OCI-LY7 (cell line): ENCODE measurements at regions not wholly inside any gene's neighbourhood (a gene's known extent, or its start where the extent isn't known, plus 50 kb on each side); places are given as distances from the start of the nearest gene placed in this dataset.

Experiments
- BruUV-seq: library from RNA; stranded (reverse); fragments of 400-500 nt; replicated peaks from 2 replicates; lab custom pipeline; 2021; lab: Mats Ljungman, UMichigan
- CTCF ChIA-PET: fragments of 300-600 bp; sonication (Branson Sonifier 250); formaldehyde crosslinking; loops from one replicate; lab custom pipeline; 2022; ENCODE audit warnings: antibody characterized with exemption; ENCODE audit not compliant: unreplicated experiment; lab: Charles Lee
- POLR2A ChIA-PET: fragments of 300-600 bp; sonication (Branson Sonifier 250); formaldehyde crosslinking; loops from one replicate; lab custom pipeline; 2022; ENCODE audit warnings: antibody characterized with exemption; lab: Charles Lee
- DNase-seq: peaks from one replicate; pipeline ENCODE4 v3.0.0-alpha.2; 2015; ENCODE audit warnings: low spot score
- H2AFZ ChIP-seq: fragments of 200-600 bp; sonication (generic), shearing (Covaris generic); 2 replicates; pipeline ENCODE4 v1.6.1; 2014; ENCODE audit warnings: mild to moderate bottlenecking, antibody characterized with exemption, low read length, moderate library complexity
- H3K27ac ChIP-seq: fragments of 200-600 bp; sonication (generic); 2 replicates; pipeline ENCODE4 v1.5.1; 2014; ENCODE audit warnings: mixed run types, low read depth, mild to moderate bottlenecking, moderate library complexity, low read length, inconsistent platforms; ENCODE audit not compliant: poor library complexity, severe bottlenecking
- H3K36me3 ChIP-seq: fragments of 200-600 bp; sonication (generic); 2 replicates; pipeline ENCODE4 v1.6.1; 2014; ENCODE audit warnings: mild to moderate bottlenecking, antibody characterized with exemption, low read length, moderate library complexity, mixed read lengths; ENCODE audit not compliant: insufficient read depth
- H3K4me1 ChIP-seq: fragments of 200-600 bp; sonication (generic); 2 replicates; pipeline ENCODE4 v1.5.1; 2014; ENCODE audit warnings: mild to moderate bottlenecking, low read length; ENCODE audit not compliant: insufficient read depth, poor library complexity, severe bottlenecking
- H3K4me2 ChIP-seq: fragments of 200-600 bp; sonication (generic); 2 replicates; pipeline ENCODE4 v1.6.1; 2014; ENCODE audit warnings: mild to moderate bottlenecking, low read length
- H3K4me3 ChIP-seq: fragments of 200-600 bp; sonication (generic); 2 replicates; pipeline ENCODE4 v1.5.1; 2014; ENCODE audit warnings: mild to moderate bottlenecking, low read depth, low read length; ENCODE audit not compliant: poor library complexity, severe bottlenecking
- H3K79me2 ChIP-seq: fragments of 200-600 bp; sonication (generic); 2 replicates; pipeline ENCODE4 v1.6.1; 2016; ENCODE audit warnings: low read depth, mild to moderate bottlenecking, low read length, moderate library complexity, mixed read lengths; ENCODE audit not compliant: insufficient read depth
- H3K9me2 ChIP-seq: fragments of 200-600 bp; sonication (generic); 2 replicates; pipeline ENCODE4 v1.6.1; 2016; ENCODE audit warnings: mild to moderate bottlenecking, low read length, mixed read lengths; ENCODE audit not compliant: insufficient read depth
- H3K9me3 ChIP-seq: fragments of 200-600 bp; sonication (generic); 2 replicates; pipeline ENCODE4 v1.6.1; 2014; ENCODE audit warnings: mild to moderate bottlenecking, mixed run types, low read length, mixed read lengths
- H4K20me1 ChIP-seq: fragments of 200-600 bp; sonication (generic); 2 replicates; pipeline ENCODE4 v1.6.1; 2014; ENCODE audit warnings: mild to moderate bottlenecking, antibody characterized with exemption, low read length, moderate library complexity, mixed read lengths; ENCODE audit not compliant: insufficient read depth
- CTCF ChIP-seq: fragments of 200-600 bp; sonication (generic); conservative IDR thresholded peaks from 2 replicates; pipeline ENCODE4 v1.5.1; 2014; ENCODE audit warnings: mild to moderate bottlenecking, antibody characterized with exemption, low read length, moderate library complexity, mixed read lengths
- EZH2phosphoT487 ChIP-seq: fragments of 200-600 bp; sonication (generic); IDR thresholded peaks from 2 replicates; pipeline ENCODE4 v1.6.1; 2018; ENCODE audit warnings: low read depth, borderline replicate concordance, mild to moderate bottlenecking, mixed run types, antibody characterized with exemption, low read length, moderate library complexity, mixed read lengths
- intact Hi-C: fragments of 100-400 bp; cut with micrococcal nuclease; formaldehyde crosslinking; loops from one replicate; pipeline ENCODE4 v1.10.0; 2022; ENCODE audit not compliant: unreplicated experiment

GRCh38 chr2:8553643-8554042 is 128.2 kb upstream of the ID2 start:
- intact Hi-C loops = loop anchor here (2.0 kb wide), 2 partner anchors 75 to 77 kb away; no protein-coding TSS in a partner anchor
- no peaks in the 10 kb centered on the region for H4K20me1 ChIP-seq
- H3K4me2 ChIP-seq = peak overlapping the region; percentile 85
- DNase-seq = no peak
- CTCF ChIA-PET = interaction anchor here (1.1 to 1.7 kb wide), 3 partner anchors 9 to 20 kb away, joined by 3 to 6 read pairs (median 4); no protein-coding TSS in a partner anchor
- peak overlapping the region; percentile 98 for H3K27ac ChIP-seq
- TF ChIP-seq EZH2phosphoT487 = no peak
- no peak for TF ChIP-seq CTCF
- POLR2A ChIA-PET = interaction anchor here (0.6 to 9.8 kb wide), 20 partner anchors 10 to 1513 kb away, joined by 3 to 168 read pairs (median 4); partner anchors contain the start of gene ID2
- no peaks in the 10 kb centered on the region for H3K9me2 ChIP-seq
- H3K4me3 ChIP-seq = peak overlapping the region; percentile 6
- H3K79me2 ChIP-seq = peaks cover 72% of the 10 kb centered on the region
- peaks cover 94% of the 10 kb centered on the region for H3K4me1 ChIP-seq
- BruUV-seq = no TSS peak
- H3K36me3 ChIP-seq = peaks cover 56% of the 10 kb centered on the region
- H2AFZ ChIP-seq = no peak overlapping the region
- peaks cover 14% of the 10 kb centered on the region for H3K9me3 ChIP-seq

GRCh38 chr2:8554296-8554806 is 127.5 kb upstream of the ID2 start:
- ChIA-PET POLR2A (interaction anchor here (0.7 to 9.8 kb wide), 10 partner anchors 8 to 1514 kb away, joined by 3 to 168 read pairs (median 14); partner anchors contain the start of gene ID2), CTCF (interaction anchor here (1.7 kb wide), 1 partner anchor 10 kb away, joined by 6 read pairs; no protein-coding TSS in a partner anchor)
- peaks cover 63% of the 10 kb centered on the region for H3K36me3 ChIP-seq
- H3K4me3 ChIP-seq = no peak overlapping the region
- DNase-seq = no peak
- intact Hi-C loops = no loop called here
- H2AFZ ChIP-seq = no peak overlapping the region
- no peaks in the 10 kb centered on the region for H4K20me1 ChIP-seq
- peaks cover 87% of the 10 kb centered on the region for H3K4me1 ChIP-seq
- H3K9me3 ChIP-seq = peaks cover 21% of the 10 kb centered on the region
- TF ChIP-seq CTCF = no peak
- TF ChIP-seq EZH2phosphoT487 = no peak
- no peaks in the 10 kb centered on the region for H3K9me2 ChIP-seq
- peaks cover 78% of the 10 kb centered on the region for H3K79me2 ChIP-seq
- peak overlapping the region; percentile 98 for H3K27ac ChIP-seq
- H3K4me2 ChIP-seq = peak overlapping the region; percentile 85
- BruUV-seq = no TSS peak

GRCh38 chr2:8555543-8555942 is 126.3 kb upstream of the ID2 start:
- BruUV-seq = no TSS peak
- Histone ChIP-seq H3K79me2 (peaks cover 81% of the 10 kb centered on the region), H3K9me3 (peaks cover 32% of the 10 kb centered on the region), H3K27ac (no peak overlapping the region), H3K4me1 (peaks cover 75% of the 10 kb centered on the region), H3K4me3 (no peak overlapping the region), H2AFZ (no peak overlapping the region), H3K36me3 (peaks cover 66% of the 10 kb centered on the region), H3K9me2 (no peaks in the 10 kb centered on the region), H3K4me2 (no peak overlapping the region), H4K20me1 (no peaks in the 10 kb centered on the region)
- TF ChIP-seq EZH2phosphoT487 (no peak), CTCF (no peak)
- intact Hi-C loops = no loop called here
- CTCF ChIA-PET = interaction anchor here (0.9 kb wide), 1 partner anchor 11 kb away, joined by 3 read pairs; no protein-coding TSS in a partner anchor
- POLR2A ChIA-PET = interaction anchor here (0.8 to 8.2 kb wide), 3 partner anchors 9 to 28 kb away, joined by 3 to 59 read pairs (median 6); no protein-coding TSS in a partner anchor
- DNase-seq = no peak
